GM23248 (cell line): ENCODE measurements at regions not wholly inside any gene's neighbourhood (a gene's known extent, or its start where the extent isn't known, plus 50 kb on each side); places are given as distances from the start of the nearest gene placed in this dataset.

Source experiments
- EZH2 ChIP-seq: fragments of 200-600 bp; sonication (generic); IDR thresholded peaks from 2 replicates; pipeline ENCODE4 v1.6.1; 2018; ENCODE audit warnings: antibody characterized with exemption, mild to moderate bottlenecking; ENCODE audit not compliant: insufficient read depth, poor library complexity, severe bottlenecking
- EZH2phosphoT487 ChIP-seq: fragments of 200-600 bp; sonication (generic); IDR thresholded peaks from 2 replicates; pipeline ENCODE4 v1.6.1; 2018; ENCODE audit warnings: antibody characterized with exemption, moderate library complexity, mild to moderate bottlenecking, low read depth; ENCODE audit not compliant: insufficient read depth

DNA sequence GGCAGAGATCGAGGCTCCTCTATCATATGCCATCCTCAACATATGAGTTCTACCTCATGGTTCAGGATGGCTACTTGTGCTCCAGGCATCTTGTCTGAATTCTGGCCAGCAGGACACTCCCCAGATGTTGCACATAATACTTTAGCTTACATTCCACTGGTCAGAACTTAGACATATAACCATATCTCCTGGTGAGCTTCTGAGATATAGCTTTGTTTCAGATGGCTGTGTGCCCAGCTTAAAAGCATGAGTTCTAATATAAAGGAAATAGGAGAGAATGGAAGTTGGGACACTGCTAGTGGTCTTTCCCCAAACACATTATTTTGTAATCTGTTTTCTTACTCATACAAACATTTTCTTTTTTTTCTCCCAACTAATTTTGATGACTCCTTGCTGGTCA, 50.8 kb upstream of the IFRD1 start:
- TF ChIP-seq EZH2: no peak
- TF ChIP-seq EZH2phosphoT487: no peak
